HG03575 (cell line): ENCODE measurements at regions not wholly inside any gene's neighbourhood (a gene's known extent, or its start where the extent isn't known, plus 50 kb on each side); places are given as distances from the start of the nearest gene placed in this dataset.

Experiments
- ATAC-seq: cut with Tn5 transposase; IDR thresholded peaks from one replicate; pipeline ENCODE4 v1.9.1; 2021; ENCODE audit not compliant: unreplicated experiment, insufficient number of reproducible peaks, low FRiP score; ENCODE audit errors: extremely low read depth

- ATAC-seq = no peak
These were observed 673.4 kb downstream of the SLC4A3 start for GRCh38 chr2:220300806-220301205.

- no peak for ATAC-seq
These were observed 675.3 kb downstream of the SLC4A3 start for GRCh38 chr2:220302756-220303155.

GRCh38 chr2:220309215-220309614 lies 681.8 kb downstream of the SLC4A3 start:
- no peak for ATAC-seq

- no peak for ATAC-seq
These were observed 683.0 kb downstream of the SLC4A3 start for GRCh38 chr2:220310451-220310861.

- no peak for ATAC-seq
These were observed 687.8 kb downstream of the SLC4A3 start for GRCh38 chr2:220315098-220315823.

GRCh38 chr2:220318037-220318436 lies 690.6 kb downstream of the SLC4A3 start:
- no peak for ATAC-seq

GRCh38 chr2:220318508-220318907 lies 691.1 kb downstream of the SLC4A3 start:
- no peak for ATAC-seq

GRCh38 chr2:220320326-220320725 lies 692.9 kb downstream of the SLC4A3 start:
- no peak for ATAC-seq

GRCh38 chr2:220332886-220333285 lies 705.5 kb downstream of the SLC4A3 start:
- ATAC-seq = no peak

- no peak for ATAC-seq
These were observed 706.8 kb downstream of the SLC4A3 start for GRCh38 chr2:220334210-220334609.

GRCh38 chr2:220334871-220335590 lies 707.6 kb downstream of the SLC4A3 start:
- no peak for ATAC-seq

GRCh38 chr2:220335591-220335915 lies 708.1 kb downstream of the SLC4A3 start:
- no peak for ATAC-seq

GRCh38 chr2:220336771-220337170 lies 709.3 kb downstream of the SLC4A3 start:
- no peak for ATAC-seq

- no peak for ATAC-seq
These were observed 710.4 kb downstream of the SLC4A3 start for GRCh38 chr2:220337611-220338440.

- ATAC-seq = no peak
These were observed 713.6 kb downstream of the SLC4A3 start for GRCh38 chr2:220341014-220341413.

- ATAC-seq = no peak
These were observed 719.5 kb downstream of the SLC4A3 start for GRCh38 chr2:220346919-220347318.

- no peak for ATAC-seq
These were observed 720.2 kb downstream of the SLC4A3 start for GRCh38 chr2:220347626-220348025.

GRCh38 chr2:220348206-220348605 lies 720.8 kb downstream of the SLC4A3 start:
- no peak for ATAC-seq

GRCh38 chr2:220353897-220354296 lies 726.5 kb downstream of the SLC4A3 start:
- ATAC-seq = no peak

GRCh38 chr2:220356076-220356475 lies 728.6 kb downstream of the SLC4A3 start:
- no peak for ATAC-seq
